KOPT-K1 (cell line): ENCODE measurements at regions not wholly inside any gene's neighbourhood (a gene's known extent, or its start where the extent isn't known, plus 50 kb on each side); places are given as distances from the start of the nearest gene placed in this dataset.

Experiments
- H3K27ac ChIP-seq: fragments of 200-600 bp; sonication (generic); 2 replicates; pipeline ENCODE4 v1.5.1; 2016; ENCODE audit warnings: antibody characterized with exemption, mild to moderate bottlenecking, low read depth, low read length; ENCODE audit not compliant: poor library complexity, severe bottlenecking
- H3K36me3 ChIP-seq: fragments of 200-600 bp; sonication (generic); 2 replicates; pipeline ENCODE4 v1.5.1; 2017; ENCODE audit warnings: antibody characterized with exemption, mild to moderate bottlenecking, low read length, moderate library complexity; ENCODE audit not compliant: insufficient read depth
- H3K9me3 ChIP-seq: fragments of 200-600 bp; sonication (generic); 2 replicates; pipeline ENCODE4 v1.5.1; 2017; ENCODE audit warnings: antibody characterized with exemption, low read length, mild to moderate bottlenecking; ENCODE audit not compliant: insufficient read depth, poor library complexity, severe bottlenecking

DNA sequence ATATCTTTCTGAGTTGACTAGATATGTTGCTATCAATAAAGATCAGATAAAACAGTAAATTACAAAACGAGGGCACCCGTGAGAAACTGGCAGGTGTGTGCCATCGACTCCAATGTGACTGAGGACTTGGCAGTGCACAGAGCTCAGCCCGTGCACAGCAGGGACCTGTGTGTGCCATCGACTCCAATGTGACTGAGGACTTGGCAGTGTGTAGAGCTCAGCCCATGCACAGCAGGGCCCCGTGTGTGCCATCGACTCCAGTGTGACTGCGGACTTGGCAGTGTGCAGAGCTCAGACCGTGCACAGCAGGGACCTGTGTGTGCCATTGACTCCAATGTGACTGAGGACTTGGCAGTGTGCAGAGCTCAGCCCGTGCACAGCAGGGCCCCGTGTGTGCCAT is 347.2 kb upstream of the B3GAT1 start:
- Histone ChIP-seq H3K9me3 (no peaks in the 10 kb centered on the region), H3K27ac (no peak overlapping the region), H3K36me3 (no peaks in the 10 kb centered on the region)

DNA sequence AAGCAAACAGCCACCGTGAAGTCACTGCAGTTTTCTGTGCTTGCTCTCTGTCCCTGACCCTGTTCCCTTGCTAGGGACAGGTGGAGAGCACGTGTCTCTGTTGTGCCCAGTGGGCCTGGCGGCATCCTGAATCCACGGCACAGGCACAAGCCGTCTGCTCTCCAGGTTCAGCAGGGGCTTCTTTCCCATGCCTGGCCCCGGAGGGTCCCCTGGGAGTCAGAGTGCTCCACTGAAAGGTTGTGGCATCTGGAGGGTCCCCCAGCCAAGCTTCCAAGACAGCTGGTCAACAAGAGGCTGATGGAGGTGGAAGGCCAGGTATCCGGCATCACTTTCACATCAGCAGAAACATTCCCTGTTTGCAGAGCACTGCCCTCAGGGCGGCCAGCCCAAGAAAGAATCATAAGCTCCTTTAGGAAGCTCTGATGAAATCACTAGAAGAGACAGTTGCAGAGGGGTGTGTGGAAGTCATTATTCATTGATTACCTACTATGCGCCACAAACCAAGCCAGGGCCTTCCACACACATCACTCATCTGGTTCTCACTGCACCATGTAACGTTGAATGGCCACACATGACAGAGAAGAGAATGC is 346.4 kb upstream of the B3GAT1 start:
- Histone ChIP-seq H3K36me3 (no peaks in the 10 kb centered on the region), H3K9me3 (no peaks in the 10 kb centered on the region), H3K27ac (no peak overlapping the region)

DNA sequence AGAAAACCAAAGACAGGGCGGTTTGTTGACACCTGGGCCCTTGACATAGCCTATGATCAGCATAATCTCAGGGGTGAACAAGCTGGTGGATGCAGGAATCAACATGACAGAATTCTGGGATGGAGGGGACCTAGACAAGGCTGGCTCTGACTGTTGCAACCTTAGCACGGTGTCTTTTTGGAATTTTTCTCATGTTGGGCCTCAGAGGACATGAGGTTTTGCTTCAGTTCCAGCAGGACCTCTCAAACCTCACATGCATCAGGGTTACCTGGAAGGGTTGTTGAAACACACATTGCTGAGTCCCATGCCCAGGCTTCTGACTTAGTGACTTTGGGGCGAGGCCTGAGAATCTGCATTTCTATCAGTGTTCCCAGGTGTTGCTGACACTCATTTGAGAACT is 345.6 kb upstream of the B3GAT1 start:
- Histone ChIP-seq H3K36me3 (no peaks in the 10 kb centered on the region), H3K27ac (no peak overlapping the region), H3K9me3 (no peaks in the 10 kb centered on the region)

DNA sequence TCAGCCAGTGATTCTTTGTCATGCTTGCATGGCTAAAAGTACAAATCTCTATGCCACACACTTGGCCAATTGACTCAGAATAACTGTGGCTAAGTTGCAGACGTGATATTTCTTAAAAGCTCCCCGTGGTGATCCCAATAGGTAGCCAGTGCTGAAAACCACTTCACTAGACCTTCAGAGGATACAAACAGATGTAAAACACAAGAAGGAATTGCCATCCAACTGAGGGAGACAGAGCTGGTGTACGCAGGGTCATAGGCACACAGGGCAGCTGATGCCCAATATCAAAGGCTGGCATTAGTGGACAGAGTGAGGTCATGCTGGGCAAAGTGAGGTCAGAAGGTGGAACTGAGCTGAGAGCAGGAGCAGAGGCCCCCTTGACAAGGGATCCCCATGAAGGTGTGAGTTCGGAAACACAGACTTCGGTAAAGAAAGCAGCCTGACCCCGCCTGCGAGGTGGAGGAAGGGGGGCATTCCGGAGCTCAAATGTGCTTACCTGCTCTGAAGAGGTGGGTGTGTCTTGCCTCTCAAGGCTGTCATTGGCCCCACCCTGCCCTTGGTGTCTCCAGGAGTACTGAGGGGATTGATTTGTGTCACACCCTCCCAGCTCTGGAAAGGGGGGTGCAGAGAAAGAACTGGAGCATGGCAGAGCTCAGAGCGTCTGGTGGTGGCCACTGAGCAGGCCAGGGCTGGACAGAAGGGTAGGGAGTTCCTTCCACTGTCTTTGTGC is 344.9 kb upstream of the B3GAT1 start:
- no peak overlapping the region for H3K27ac ChIP-seq
- no peaks in the 10 kb centered on the region for H3K36me3 ChIP-seq
- no peaks in the 10 kb centered on the region for H3K9me3 ChIP-seq

DNA sequence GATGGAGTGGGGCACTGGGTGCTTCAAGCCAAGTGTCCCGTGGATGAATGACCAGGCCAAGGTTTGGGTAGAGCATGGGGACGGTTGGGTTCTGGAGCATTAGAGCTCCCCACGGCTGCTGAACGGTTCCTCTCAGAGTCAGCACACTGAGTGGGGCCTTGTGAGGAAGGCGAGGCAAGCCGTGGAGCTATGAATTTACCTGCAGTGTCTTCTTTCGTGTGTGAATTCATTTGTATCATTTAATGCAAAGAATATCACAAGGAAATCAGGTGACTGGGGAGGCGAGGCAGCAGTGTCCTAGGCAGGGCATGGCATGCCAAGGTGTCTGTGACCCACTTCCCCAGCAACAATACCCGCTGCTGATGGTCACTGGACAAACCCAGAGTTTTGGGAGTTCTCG is 343.5 kb upstream of the B3GAT1 start:
- H3K27ac ChIP-seq: no peak overlapping the region
- no peaks in the 10 kb centered on the region for H3K9me3 ChIP-seq
- no peaks in the 10 kb centered on the region for H3K36me3 ChIP-seq

DNA sequence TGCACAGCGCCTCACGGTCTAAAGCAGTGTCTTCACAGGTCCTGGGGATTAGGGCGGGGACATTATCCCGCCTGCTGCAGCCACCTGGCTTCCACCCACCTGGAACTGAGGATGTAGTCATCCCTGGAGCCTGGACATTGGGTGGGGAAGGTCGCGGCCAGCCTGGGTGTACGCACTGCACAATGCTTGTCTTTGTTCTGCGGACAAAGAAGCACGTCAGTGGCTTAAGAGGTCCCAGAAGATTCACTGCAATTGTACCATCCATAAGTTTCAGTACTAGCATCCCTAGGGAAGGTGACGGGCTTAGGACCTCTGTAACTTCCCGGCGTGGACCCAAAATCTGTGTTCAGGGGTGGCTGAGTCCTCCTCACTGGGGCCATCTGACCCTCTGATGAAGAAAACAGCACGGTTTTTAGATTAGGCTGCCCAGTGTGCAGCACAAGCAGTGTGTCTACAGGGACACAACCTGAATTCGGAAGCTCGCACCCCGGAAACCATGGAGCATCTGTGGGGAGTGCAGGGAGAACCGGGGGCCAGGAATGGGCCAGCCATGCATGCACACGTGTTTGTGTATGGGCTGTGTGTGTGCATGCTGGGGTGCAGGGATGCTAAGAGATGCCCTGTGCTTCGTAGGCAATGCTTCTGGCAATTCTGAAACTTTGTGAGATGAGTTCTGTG is 342.6 kb upstream of the B3GAT1 start:
- Histone ChIP-seq H3K36me3 (no peaks in the 10 kb centered on the region), H3K27ac (no peak overlapping the region), H3K9me3 (no peaks in the 10 kb centered on the region)

DNA sequence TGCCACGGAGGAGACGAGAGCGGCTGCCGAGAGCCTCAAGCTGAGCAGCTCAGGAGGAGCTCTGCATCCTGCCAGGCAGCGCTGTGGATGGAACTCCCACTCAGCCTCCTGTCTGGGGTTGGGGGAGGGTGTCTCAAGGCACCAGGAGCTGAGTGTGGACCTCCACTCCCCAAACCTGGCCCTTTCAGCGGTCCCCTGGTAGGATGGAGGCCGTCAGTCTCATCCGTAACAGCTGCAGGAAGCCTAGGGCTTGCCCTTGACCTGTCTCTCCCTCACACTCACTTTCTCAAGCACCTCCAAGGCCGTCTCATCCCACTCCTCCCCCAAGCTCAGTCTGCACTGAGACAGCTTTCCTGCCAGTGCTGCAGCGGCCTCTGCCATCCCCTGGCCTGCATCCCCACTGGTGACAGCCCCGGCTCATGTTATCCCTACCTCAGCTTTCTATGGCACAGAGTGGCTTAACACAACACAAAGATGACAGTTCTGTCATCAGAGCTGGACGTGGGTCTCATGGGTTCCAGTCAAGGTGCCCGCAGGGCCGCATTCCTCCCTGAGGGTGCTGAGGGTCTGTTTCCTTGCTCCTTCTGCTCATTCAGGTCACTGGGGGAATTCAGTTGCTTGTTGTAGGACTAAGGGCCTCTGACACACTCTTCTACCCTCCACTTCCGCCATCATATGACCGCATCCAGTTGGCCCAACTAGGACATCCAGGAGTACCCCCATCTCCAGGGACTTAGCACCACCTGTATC is 341.9 kb upstream of the B3GAT1 start:
- H3K36me3 ChIP-seq: no peaks in the 10 kb centered on the region
- no peak overlapping the region for H3K27ac ChIP-seq
- peaks cover 6% of the 10 kb centered on the region for H3K9me3 ChIP-seq

DNA sequence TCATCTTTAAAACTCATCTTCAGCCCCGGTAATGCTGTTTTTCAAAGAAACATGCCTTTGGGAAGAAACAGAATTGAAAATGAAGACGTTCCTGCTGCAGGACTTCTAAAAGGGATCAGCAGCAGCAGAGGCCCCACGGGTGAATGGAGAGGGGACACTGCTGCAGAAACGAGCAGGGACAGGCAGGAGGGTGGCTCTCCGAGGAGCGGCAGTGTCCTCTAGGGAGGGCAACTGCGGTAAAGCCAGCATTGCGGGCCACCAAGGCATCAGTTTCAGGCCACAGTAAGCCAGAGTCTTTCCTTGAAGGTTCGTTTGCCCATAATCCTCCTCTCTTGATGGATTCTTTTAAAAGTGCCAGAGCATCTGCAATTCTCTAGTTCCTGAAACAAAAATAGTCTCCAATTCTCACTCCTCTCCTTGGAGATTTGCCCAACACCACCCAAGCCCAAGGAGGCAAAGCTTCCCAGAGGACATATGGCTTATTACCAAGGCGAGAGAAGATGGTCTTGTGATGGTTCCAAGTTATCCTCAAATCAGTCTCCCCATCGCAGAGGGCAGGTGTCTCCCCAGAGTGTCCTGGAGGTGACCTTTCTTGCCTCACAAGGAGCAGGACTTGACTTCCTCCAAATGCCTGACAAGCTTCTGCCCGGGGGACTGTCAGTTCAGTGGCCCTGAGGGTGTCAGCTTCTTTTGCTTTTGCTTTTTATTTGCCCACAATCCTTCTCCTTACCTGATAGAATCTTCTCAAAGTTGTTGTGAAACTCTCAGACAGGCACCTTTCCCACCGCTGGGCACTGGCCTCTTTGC is 341.1 kb upstream of the B3GAT1 start:
- peaks cover 14% of the 10 kb centered on the region for H3K9me3 ChIP-seq
- no peaks in the 10 kb centered on the region for H3K36me3 ChIP-seq
- H3K27ac ChIP-seq: no peak overlapping the region

DNA sequence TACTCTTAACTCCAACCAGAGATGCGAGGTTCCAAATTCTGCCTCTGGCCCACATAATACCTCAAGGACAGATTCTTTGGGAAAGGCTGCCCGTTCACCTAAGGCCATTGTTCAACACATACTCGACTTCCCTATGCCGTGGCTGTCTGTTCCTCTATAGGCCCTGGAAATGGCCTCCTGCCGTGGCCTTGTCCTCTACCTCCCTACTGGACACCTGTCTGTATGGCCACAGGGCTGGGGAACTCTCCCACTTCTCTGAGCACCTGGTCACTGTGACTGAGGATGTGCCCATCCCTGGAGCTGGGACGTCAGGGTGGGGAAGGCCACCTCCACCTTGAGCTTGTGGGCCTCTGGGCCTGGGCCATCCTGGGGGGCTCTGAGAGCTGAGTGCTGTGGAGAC is 340.5 kb upstream of the B3GAT1 start:
- no peaks in the 10 kb centered on the region for H3K36me3 ChIP-seq
- peaks cover 20% of the 10 kb centered on the region for H3K9me3 ChIP-seq
- no peak overlapping the region for H3K27ac ChIP-seq

DNA sequence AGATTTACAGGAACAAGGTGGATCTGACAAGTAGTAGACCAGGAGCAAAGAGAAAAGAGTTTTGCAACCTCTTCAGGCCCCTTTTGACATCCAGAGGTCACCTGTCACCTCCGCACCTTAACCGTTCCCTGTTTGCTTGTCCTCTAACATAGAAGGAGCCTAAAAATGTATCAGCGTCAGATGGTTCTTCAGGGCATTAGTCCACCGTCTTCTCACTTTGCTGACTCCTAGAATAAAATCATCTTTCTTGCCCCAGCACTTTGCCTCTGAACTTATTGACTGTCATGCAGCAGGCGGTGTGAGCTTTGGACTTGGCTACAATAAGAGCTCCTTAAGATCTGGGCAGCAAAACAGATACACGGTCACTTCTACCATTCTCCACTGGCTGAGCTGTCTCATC is 339.7 kb upstream of the B3GAT1 start:
- Histone ChIP-seq H3K36me3 (no peaks in the 10 kb centered on the region), H3K27ac (no peak overlapping the region), H3K9me3 (peaks cover 20% of the 10 kb centered on the region)

DNA sequence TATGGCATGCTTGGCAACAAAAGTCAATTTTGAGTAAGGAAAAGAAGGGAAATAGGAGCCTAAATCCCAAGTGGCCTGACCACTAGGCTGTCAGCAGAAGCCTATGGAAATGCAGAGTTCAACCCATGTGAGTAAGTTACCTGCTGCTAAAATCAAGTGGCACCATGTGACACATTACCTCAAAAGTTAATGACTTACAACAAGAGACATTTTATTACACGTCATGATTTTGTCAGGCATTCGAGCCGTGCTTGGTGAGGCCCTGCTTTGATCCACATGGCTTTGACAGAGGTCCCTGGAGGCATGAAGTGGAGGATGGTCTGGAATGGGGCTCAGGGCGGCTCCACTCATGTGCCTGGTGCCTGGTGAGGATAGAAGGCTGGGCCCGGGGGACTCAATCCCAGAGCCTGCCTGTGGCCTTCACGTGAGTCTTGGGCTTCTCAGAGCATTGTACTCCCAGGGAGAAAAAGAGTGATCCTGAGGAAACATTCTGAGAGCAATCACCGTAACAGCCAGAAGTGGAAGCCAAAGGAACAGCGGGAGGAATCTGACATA is 339.1 kb upstream of the B3GAT1 start:
- Histone ChIP-seq H3K9me3 (peaks cover 20% of the 10 kb centered on the region), H3K36me3 (no peaks in the 10 kb centered on the region), H3K27ac (no peak overlapping the region)

DNA sequence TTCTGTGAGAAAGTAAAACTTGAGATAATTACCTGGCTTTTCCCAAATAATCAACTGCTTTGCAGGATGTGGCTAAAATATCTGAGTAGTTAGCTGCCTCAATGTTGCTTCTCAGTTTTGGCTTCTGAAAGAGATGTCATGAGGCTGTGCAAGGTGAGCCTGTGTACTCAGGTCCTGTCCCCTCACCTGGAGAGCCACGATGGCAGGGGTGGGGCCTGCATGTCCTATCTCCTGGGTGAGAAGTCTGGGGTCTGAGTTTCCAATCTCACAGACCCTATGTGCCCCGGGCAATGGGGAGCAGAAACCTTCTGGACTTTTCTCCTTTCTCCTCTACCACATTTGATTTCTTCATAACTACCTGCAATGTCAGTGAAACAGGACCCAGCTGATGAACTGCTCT is 338.6 kb upstream of the B3GAT1 start:
- H3K36me3 ChIP-seq: no peaks in the 10 kb centered on the region
- peaks cover 20% of the 10 kb centered on the region for H3K9me3 ChIP-seq
- H3K27ac ChIP-seq: no peak overlapping the region

DNA sequence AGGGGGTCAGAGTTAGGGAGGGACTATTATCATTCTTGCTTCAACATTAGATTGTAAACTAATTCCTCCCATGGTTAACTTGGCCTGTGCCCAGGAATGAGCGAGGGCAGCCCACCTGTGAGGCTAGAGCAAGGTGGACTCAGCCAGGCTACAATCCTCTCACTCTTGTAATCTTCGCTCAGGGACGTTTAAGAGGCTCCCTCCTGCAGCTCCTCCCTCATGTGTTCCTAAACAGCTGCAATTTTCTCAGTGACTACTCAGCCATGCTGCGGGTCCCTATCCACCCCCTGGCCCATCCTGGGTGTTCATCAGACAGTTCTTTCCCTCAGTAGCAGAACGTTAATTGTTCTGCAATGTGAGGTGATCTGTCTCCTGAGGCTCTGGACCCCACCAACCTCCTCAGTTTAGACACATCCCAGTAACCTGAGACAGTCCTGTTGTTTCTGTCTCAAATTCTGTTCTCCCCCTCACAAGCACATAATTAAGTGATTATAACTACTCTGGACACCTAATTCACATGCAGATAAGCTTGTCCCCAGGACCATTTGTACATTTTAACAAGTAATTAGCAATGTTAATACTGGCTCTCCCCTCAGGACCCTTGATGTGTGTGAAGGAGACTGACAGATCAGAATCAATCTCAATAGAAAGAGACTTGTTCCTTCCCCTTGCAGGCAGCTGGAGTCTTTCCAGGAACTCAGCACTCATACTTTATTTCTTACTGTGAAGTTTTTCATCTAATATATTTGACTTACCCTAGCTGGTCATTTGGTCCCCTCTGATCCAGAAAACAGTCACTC is 337.2 kb upstream of the B3GAT1 start:
- Histone ChIP-seq H3K36me3 (no peaks in the 10 kb centered on the region), H3K9me3 (peaks cover 20% of the 10 kb centered on the region), H3K27ac (no peak overlapping the region)

DNA sequence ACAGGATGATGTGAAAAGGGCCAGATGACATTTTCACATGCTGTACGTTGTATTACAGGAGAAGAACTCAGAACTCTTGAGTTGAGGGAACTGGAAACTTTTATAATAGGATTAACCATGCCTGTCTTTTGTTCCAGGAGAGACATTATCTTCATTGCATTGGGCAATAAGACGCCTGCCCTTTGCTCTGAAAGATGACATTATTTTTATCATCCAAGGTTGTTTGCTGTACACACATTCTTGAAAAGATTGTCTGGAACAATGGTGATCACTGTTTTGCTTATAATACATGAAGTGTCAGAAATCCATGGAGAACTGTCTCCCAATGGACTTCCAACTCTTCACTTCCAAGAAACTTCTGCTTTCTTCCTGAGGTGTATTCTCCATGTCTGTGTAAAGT is 334.6 kb upstream of the B3GAT1 start:
- H3K27ac ChIP-seq: no peak overlapping the region
- H3K36me3 ChIP-seq: no peaks in the 10 kb centered on the region
- peaks cover 20% of the 10 kb centered on the region for H3K9me3 ChIP-seq
